Ovary (tissue), 3 donors: ENCODE measurements at regions not wholly inside any gene's neighbourhood (a gene's known extent, or its start where the extent isn't known, plus 50 kb on each side); places are given as distances from the start of the nearest gene placed in this dataset.

Experiments
- POLR2A ChIP-seq: fragments of 450-650 bp; IDR thresholded peaks from one replicate; pipeline ENCODE4 v1.6.1; 2017; ENCODE audit warnings: antibody characterized with exemption, mild to moderate bottlenecking, moderate library complexity
- TF ChIP-seq, protein P1 (sequence below), 3 donors: fragments of 450-650 bp in 2 of 3; fragments of 200-600 bp in 1 of 3; IDR thresholded peaks; one replicate each; pipeline versions ENCODE4 v1.5.1 to v1.8.0; 2016 to 2022; ENCODE audit warnings: antibody characterized with exemption in 3 of 3, mild to moderate bottlenecking in 1 of 3
- donor health status: DM: no; HTN: no; CAD: no.

DNA sequence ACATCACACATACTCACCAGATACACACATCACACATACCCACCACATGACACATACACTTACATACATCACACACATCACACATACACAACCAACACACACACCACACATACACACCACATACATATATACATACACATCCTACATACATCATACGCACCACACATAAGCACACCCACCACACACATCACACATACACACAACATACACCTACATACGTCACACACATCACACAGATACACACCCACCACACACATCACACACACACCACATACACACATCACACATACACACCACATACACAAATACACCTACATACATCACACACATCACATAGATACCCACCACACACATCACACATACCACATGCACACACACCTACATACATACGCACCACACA lies 158.4 kb downstream of the NDUFA10 start:
- TF ChIP-seq, protein P1, sequence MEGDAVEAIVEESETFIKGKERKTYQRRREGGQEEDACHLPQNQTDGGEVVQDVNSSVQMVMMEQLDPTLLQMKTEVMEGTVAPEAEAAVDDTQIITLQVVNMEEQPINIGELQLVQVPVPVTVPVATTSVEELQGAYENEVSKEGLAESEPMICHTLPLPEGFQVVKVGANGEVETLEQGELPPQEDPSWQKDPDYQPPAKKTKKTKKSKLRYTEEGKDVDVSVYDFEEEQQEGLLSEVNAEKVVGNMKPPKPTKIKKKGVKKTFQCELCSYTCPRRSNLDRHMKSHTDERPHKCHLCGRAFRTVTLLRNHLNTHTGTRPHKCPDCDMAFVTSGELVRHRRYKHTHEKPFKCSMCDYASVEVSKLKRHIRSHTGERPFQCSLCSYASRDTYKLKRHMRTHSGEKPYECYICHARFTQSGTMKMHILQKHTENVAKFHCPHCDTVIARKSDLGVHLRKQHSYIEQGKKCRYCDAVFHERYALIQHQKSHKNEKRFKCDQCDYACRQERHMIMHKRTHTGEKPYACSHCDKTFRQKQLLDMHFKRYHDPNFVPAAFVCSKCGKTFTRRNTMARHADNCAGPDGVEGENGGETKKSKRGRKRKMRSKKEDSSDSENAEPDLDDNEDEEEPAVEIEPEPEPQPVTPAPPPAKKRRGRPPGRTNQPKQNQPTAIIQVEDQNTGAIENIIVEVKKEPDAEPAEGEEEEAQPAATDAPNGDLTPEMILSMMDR (IDR thresholded peaks at IDR 0.05) = no peak
- no peak for TF ChIP-seq POLR2A
